SK-N-MC (cell line): ENCODE measurements at regions not wholly inside any gene's neighbourhood (a gene's known extent, or its start where the extent isn't known, plus 50 kb on each side); places are given as distances from the start of the nearest gene placed in this dataset.

ENCODE experiments used
- EZH2 ChIP-seq: fragments of 200-600 bp; sonication (generic); IDR thresholded peaks from one replicate; pipeline ENCODE4 v1.6.1; 2017; ENCODE audit warnings: antibody characterized with exemption
- FOXP2 ChIP-seq: optimal IDR thresholded peaks from 2 replicates; pipeline ENCODE3; 2011; ENCODE audit warnings: mild to moderate bottlenecking, moderate library complexity; ENCODE audit not compliant: insufficient read depth; ENCODE audit errors: extremely low read length, control extremely low read depth
- POLR2AphosphoS5 ChIP-seq: IDR thresholded peaks from 2 replicates; pipeline ENCODE4 v1.6.1; 2012; ENCODE audit warnings: mild to moderate bottlenecking, low read depth, low read length, borderline replicate concordance

- TF ChIP-seq EZH2 (no peak), POLR2AphosphoS5 (no peak), FOXP2 (no peak)
These were observed 518.4 kb downstream of the MED13L start for GRCh38 chr12:115758877-115759620.
